Hepatocyte (in vitro differentiated cells): ENCODE measurements at regions not wholly inside any gene's neighbourhood (a gene's known extent, or its start where the extent isn't known, plus 50 kb on each side); places are given as distances from the start of the nearest gene placed in this dataset.
"Not testable (repeated sequence)": the region's sequence is repeated elsewhere in the genome, so short reads cannot be mapped to it uniquely, and the experiment has no call there.

ENCODE experiments used
- EZH2phosphoT487 ChIP-seq: fragments of 200-600 bp; sonication (generic); IDR thresholded peaks from one replicate; pipeline ENCODE4 v1.6.1; 2018; ENCODE audit warnings: antibody characterized with exemption, mild to moderate bottlenecking, low read depth, moderate library complexity; ENCODE audit not compliant: unreplicated experiment, severe bottlenecking
- TF ChIP-seq, protein P1 (sequence below): fragments of 200-600 bp; sonication (generic); IDR thresholded peaks from 2 replicates; pipeline ENCODE4 v1.5.1; 2016; ENCODE audit warnings: antibody characterized with exemption, mild to moderate bottlenecking; ENCODE audit not compliant: poor library complexity

DNA sequence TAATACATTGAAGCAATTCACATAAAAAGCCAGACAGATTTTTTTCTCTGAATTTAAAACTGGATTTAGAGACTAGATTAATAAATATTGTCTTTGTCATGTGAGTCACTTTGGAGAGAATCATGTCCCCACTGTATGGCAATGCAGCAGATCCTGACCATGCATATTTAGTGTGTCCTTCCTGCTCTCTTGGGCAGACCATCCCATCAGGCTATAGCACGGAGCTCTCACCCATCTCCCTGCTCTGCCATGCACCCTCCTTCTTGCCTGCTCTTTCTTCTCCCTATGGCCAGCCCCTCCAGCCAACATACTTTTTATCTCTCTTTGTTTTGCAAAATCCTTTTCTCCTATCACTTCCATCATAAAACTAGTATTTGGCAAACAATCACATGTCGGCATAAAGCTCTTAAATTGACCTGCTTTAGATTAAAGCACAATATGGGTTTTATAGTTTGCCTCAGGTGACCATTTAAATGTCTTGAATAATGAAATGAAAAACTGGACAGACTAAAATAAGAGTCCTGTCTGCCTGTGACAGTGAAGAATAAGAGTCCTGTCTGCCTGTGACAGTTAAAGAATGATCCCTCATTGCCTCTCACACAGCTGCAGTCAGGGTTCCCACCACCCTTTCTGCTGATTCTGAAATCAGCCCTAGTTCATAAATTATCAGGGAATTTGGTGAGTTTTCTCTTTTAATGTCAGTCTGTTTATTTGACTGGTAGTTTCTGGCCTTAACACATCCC, 315.0 kb upstream of the PLGLB2 start:
- TF ChIP-seq, protein P1, sequence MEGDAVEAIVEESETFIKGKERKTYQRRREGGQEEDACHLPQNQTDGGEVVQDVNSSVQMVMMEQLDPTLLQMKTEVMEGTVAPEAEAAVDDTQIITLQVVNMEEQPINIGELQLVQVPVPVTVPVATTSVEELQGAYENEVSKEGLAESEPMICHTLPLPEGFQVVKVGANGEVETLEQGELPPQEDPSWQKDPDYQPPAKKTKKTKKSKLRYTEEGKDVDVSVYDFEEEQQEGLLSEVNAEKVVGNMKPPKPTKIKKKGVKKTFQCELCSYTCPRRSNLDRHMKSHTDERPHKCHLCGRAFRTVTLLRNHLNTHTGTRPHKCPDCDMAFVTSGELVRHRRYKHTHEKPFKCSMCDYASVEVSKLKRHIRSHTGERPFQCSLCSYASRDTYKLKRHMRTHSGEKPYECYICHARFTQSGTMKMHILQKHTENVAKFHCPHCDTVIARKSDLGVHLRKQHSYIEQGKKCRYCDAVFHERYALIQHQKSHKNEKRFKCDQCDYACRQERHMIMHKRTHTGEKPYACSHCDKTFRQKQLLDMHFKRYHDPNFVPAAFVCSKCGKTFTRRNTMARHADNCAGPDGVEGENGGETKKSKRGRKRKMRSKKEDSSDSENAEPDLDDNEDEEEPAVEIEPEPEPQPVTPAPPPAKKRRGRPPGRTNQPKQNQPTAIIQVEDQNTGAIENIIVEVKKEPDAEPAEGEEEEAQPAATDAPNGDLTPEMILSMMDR, result not testable (repeated sequence)
- TF ChIP-seq EZH2phosphoT487, result not testable (repeated sequence)
